ENCODE measurements at regions not wholly inside any gene's neighbourhood (a gene's known extent, or its start where the extent isn't known, plus 50 kb on each side); places are given as distances from the start of the nearest gene placed in this dataset.
A peak's percentile ranks its signal among the peaks of the same experiment; 100 is the strongest.

- no peaks in the 10 kb centered on the region for H3K27me3 ChIP-seq (ENCODE audit: control insufficient read depth in 1 of 2, insufficient read depth in 1 of 2, low read length in 2 of 2)
- no peak overlapping the region for H3K23ac ChIP-seq (ENCODE audit: low read length in 2 of 2)
- H3K36me3 ChIP-seq (ENCODE audit: control insufficient read depth in 1 of 2, insufficient read depth in 2 of 2, low read depth in 1 of 2, low read length in 2 of 2), result no peaks in the 10 kb centered on the region
- no peaks in the 10 kb centered on the region for H3K79me1 ChIP-seq (replicated peaks; ENCODE audit: low read length, poor library complexity, severe bottlenecking)
- no peak overlapping the region for H2BK120ac ChIP-seq (ENCODE audit: low read depth, low read length)
- H2AK5ac ChIP-seq (ENCODE audit: low read length, severe bottlenecking), result no peak overlapping the region
- peak overlapping the region; percentile 48 to 71 for H3K18ac ChIP-seq (ENCODE audit: low read depth in 1 of 2, low read length in 2 of 2)
- H4K91ac ChIP-seq (ENCODE audit: low read length), result peak overlapping the region; percentile 54
- H3K4me1 ChIP-seq (ENCODE audit: control insufficient read depth, insufficient read depth, low read depth, low read length), result peaks cover 10% of the 10 kb centered on the region
- H3K4me3 ChIP-seq (ENCODE audit: insufficient read depth in 1 of 2, low read depth in 1 of 2, low read length in 2 of 2), result no peak overlapping the region
- 89% methylated on average over 20 of the region's 20 CpGs for WGBS
- H3K9ac ChIP-seq (ENCODE audit: low read length), result peak overlapping the region; percentile 69
- peak overlapping the region; percentile 80 to 97 for H2BK12ac ChIP-seq (ENCODE audit: low read length in 2 of 2)
- H3K14ac ChIP-seq (ENCODE audit: low read length in 2 of 2), result peak overlapping the region in 1 of 2 experiments; percentile 22
- no peak for DNase-seq
- no peak overlapping the region for H3K4me2 ChIP-seq (ENCODE audit: low read length, poor library complexity, severe bottlenecking)
- no peak overlapping the region for H3K27ac ChIP-seq (ENCODE audit: low read length, poor library complexity, severe bottlenecking)
- H2AFZ ChIP-seq (ENCODE audit: low read depth, low read length), result no peak overlapping the region
- H2BK5ac ChIP-seq (ENCODE audit: low read depth, low read length, poor library complexity, severe bottlenecking), result no peak overlapping the region
- peak overlapping the region; percentile 79 for H4K8ac ChIP-seq (ENCODE audit: low read length)
- H2BK15ac ChIP-seq (ENCODE audit: low read depth, poor library complexity, severe bottlenecking), result peak overlapping the region; percentile 100
- no peaks in the 10 kb centered on the region for H3K9me3 ChIP-seq (ENCODE audit: control insufficient read depth, low read length)
- H3K4ac ChIP-seq (ENCODE audit: low read depth in 1 of 2, low read length in 2 of 2), result peak overlapping the region in 1 of 2 experiments; percentile 81
Observed at GRCh38 chr20:50298554-50299324, 108.1 kb downstream of the CEBPB start.

- no peak overlapping the region for H4K91ac ChIP-seq (ENCODE audit: low read length)
- H3K4me1 ChIP-seq (ENCODE audit: control insufficient read depth, insufficient read depth, low read depth, low read length), result peaks cover 15% of the 10 kb centered on the region
- H3K9me3 ChIP-seq (ENCODE audit: control insufficient read depth, low read length), result no peaks in the 10 kb centered on the region
- H3K18ac ChIP-seq (ENCODE audit: low read depth in 1 of 2, low read length in 2 of 2), result peak overlapping the region in 1 of 2 experiments; percentile 49
- no peak overlapping the region for H3K4me2 ChIP-seq (ENCODE audit: low read length, poor library complexity, severe bottlenecking)
- peak overlapping the region in 1 of 2 experiments; percentile 81 for H3K4ac ChIP-seq (ENCODE audit: low read depth in 1 of 2, low read length in 2 of 2)
- no peak for DNase-seq
- H3K27ac ChIP-seq (ENCODE audit: low read length, poor library complexity, severe bottlenecking), result no peak overlapping the region
- no peak overlapping the region for H3K14ac ChIP-seq (ENCODE audit: low read length in 2 of 2)
- no peaks in the 10 kb centered on the region for H3K36me3 ChIP-seq (ENCODE audit: control insufficient read depth in 1 of 2, insufficient read depth in 2 of 2, low read depth in 1 of 2, low read length in 2 of 2)
- H2BK120ac ChIP-seq (ENCODE audit: low read depth, low read length), result no peak overlapping the region
- no peak overlapping the region for H2AK5ac ChIP-seq (ENCODE audit: low read length, severe bottlenecking)
- no peak overlapping the region for H2BK5ac ChIP-seq (ENCODE audit: low read depth, low read length, poor library complexity, severe bottlenecking)
- WGBS, result 97% methylated on average over 6 of the region's 6 CpGs
- no peak overlapping the region for H4K8ac ChIP-seq (ENCODE audit: low read length)
- no peak overlapping the region for H3K23ac ChIP-seq (ENCODE audit: low read length in 2 of 2)
- H3K79me1 ChIP-seq (replicated peaks; ENCODE audit: low read length, poor library complexity, severe bottlenecking), result no peaks in the 10 kb centered on the region
- no peak overlapping the region for H3K9ac ChIP-seq (ENCODE audit: low read length)
- H2BK15ac ChIP-seq (ENCODE audit: low read depth, poor library complexity, severe bottlenecking), result no peak overlapping the region
- H2BK12ac ChIP-seq (ENCODE audit: low read length in 2 of 2), result peak overlapping the region in 1 of 2 experiments; percentile 88
- no peak overlapping the region for H2AFZ ChIP-seq (ENCODE audit: low read depth, low read length)
- H3K27me3 ChIP-seq (ENCODE audit: control insufficient read depth in 1 of 2, insufficient read depth in 1 of 2, low read length in 2 of 2), result no peaks in the 10 kb centered on the region
- no peak overlapping the region for H3K4me3 ChIP-seq (ENCODE audit: insufficient read depth in 1 of 2, low read depth in 1 of 2, low read length in 2 of 2)
Observed at GRCh38 chr20:50299325-50299629, 108.6 kb downstream of the CEBPB start.

- Histone ChIP-seq H2AFZ (ENCODE audit: low read depth, low read length) (no peak overlapping the region), H4K91ac (ENCODE audit: low read length) (no peak overlapping the region), H3K27me3 (ENCODE audit: control insufficient read depth in 1 of 2, insufficient read depth in 1 of 2, low read length in 2 of 2) (no peaks in the 10 kb centered on the region), H2BK5ac (ENCODE audit: low read depth, low read length, poor library complexity, severe bottlenecking) (no peak overlapping the region), H3K36me3 (ENCODE audit: control insufficient read depth in 1 of 2, insufficient read depth in 2 of 2, low read depth in 1 of 2, low read length in 2 of 2) (no peaks in the 10 kb centered on the region), H3K18ac (ENCODE audit: low read depth in 1 of 2, low read length in 2 of 2) (no peak overlapping the region), H3K4me1 (ENCODE audit: control insufficient read depth, insufficient read depth, low read depth, low read length) (peaks cover 24% of the 10 kb centered on the region), H3K27ac (ENCODE audit: low read length, poor library complexity, severe bottlenecking) (no peak overlapping the region), H3K9me3 (ENCODE audit: control insufficient read depth, low read length) (no peaks in the 10 kb centered on the region), H3K23ac (ENCODE audit: low read length in 2 of 2) (no peak overlapping the region), H2AK5ac (ENCODE audit: low read length, severe bottlenecking) (no peak overlapping the region), H3K9ac (ENCODE audit: low read length) (no peak overlapping the region), H2BK12ac (ENCODE audit: low read length in 2 of 2) (peak overlapping the region in 1 of 2 experiments; percentile 38), H2BK120ac (ENCODE audit: low read depth, low read length) (no peak overlapping the region), H3K14ac (ENCODE audit: low read length in 2 of 2) (no peak overlapping the region), H3K4me3 (ENCODE audit: insufficient read depth in 1 of 2, low read depth in 1 of 2, low read length in 2 of 2) (no peak overlapping the region), H2BK15ac (ENCODE audit: low read depth, poor library complexity, severe bottlenecking) (no peak overlapping the region), H4K8ac (ENCODE audit: low read length) (no peak overlapping the region), H3K4me2 (ENCODE audit: low read length, poor library complexity, severe bottlenecking) (no peak overlapping the region), H3K79me1 (replicated peaks; ENCODE audit: low read length, poor library complexity, severe bottlenecking) (no peaks in the 10 kb centered on the region), H3K4ac (ENCODE audit: low read depth in 1 of 2, low read length in 2 of 2) (peak overlapping the region in 1 of 2 experiments; percentile 8)
- no peak for DNase-seq
- 97% methylated on average over 3 of the region's 3 CpGs for WGBS
Observed at GRCh38 chr20:50301165-50301564, 110.5 kb downstream of the CEBPB start.

- Histone ChIP-seq H4K8ac (ENCODE audit: low read length) (no peak overlapping the region), H3K23ac (ENCODE audit: low read length in 2 of 2) (no peak overlapping the region), H3K4me1 (ENCODE audit: control insufficient read depth, insufficient read depth, low read depth, low read length) (peaks cover 26% of the 10 kb centered on the region), H3K9me3 (ENCODE audit: control insufficient read depth, low read length) (no peaks in the 10 kb centered on the region), H3K4me2 (ENCODE audit: low read length, poor library complexity, severe bottlenecking) (no peak overlapping the region), H3K27me3 (ENCODE audit: control insufficient read depth in 1 of 2, insufficient read depth in 1 of 2, low read length in 2 of 2) (no peaks in the 10 kb centered on the region), H3K79me1 (replicated peaks; ENCODE audit: low read length, poor library complexity, severe bottlenecking) (no peaks in the 10 kb centered on the region), H2AK5ac (ENCODE audit: low read length, severe bottlenecking) (no peak overlapping the region), H3K4me3 (ENCODE audit: insufficient read depth in 1 of 2, low read depth in 1 of 2, low read length in 2 of 2) (no peak overlapping the region), H3K27ac (ENCODE audit: low read length, poor library complexity, severe bottlenecking) (no peak overlapping the region), H3K36me3 (ENCODE audit: control insufficient read depth in 1 of 2, insufficient read depth in 2 of 2, low read depth in 1 of 2, low read length in 2 of 2) (no peaks in the 10 kb centered on the region), H3K9ac (ENCODE audit: low read length) (no peak overlapping the region), H3K18ac (ENCODE audit: low read depth in 1 of 2, low read length in 2 of 2) (no peak overlapping the region), H2BK15ac (ENCODE audit: low read depth, poor library complexity, severe bottlenecking) (no peak overlapping the region), H2BK5ac (ENCODE audit: low read depth, low read length, poor library complexity, severe bottlenecking) (no peak overlapping the region), H2AFZ (ENCODE audit: low read depth, low read length) (no peak overlapping the region), H2BK12ac (ENCODE audit: low read length in 2 of 2) (peak overlapping the region in 1 of 2 experiments; percentile 12), H3K4ac (ENCODE audit: low read depth in 1 of 2, low read length in 2 of 2) (no peak overlapping the region), H2BK120ac (ENCODE audit: low read depth, low read length) (no peak overlapping the region), H3K14ac (ENCODE audit: low read length in 2 of 2) (no peak overlapping the region), H4K91ac (ENCODE audit: low read length) (no peak overlapping the region)
- DNase-seq, result no peak
Observed at GRCh38 chr20:50301712-50302111, 111.1 kb downstream of the CEBPB start.

Measured in mesenchymal stem cell (in vitro differentiated cells and primary cell).